Chondrocyte (in vitro differentiated cells): ENCODE measurements at regions not wholly inside any gene's neighbourhood (a gene's known extent, or its start where the extent isn't known, plus 50 kb on each side); places are given as distances from the start of the nearest gene placed in this dataset.

ENCODE experiments used
- DNase-seq: peaks from one replicate; pipeline ENCODE4 v3.0.0; 2021; ENCODE audit warnings: mixed read lengths, low spot score
- H3K27ac Mint-ChIP-seq: one replicate; pipeline ENCODE4 v1.8.0; 2021; ENCODE audit warnings: mild to moderate bottlenecking, moderate library complexity, mixed read lengths; ENCODE audit not compliant: unreplicated experiment
- H3K27me3 Mint-ChIP-seq: 2 replicates; pipeline ENCODE4 v1.8.0; 2021; ENCODE audit warnings: low read depth, mixed read lengths
- H3K36me3 Mint-ChIP-seq: 2 replicates; pipeline ENCODE4 v1.8.0; 2021; ENCODE audit warnings: low read depth, mixed read lengths
- H3K4me1 Mint-ChIP-seq: 2 replicates; pipeline ENCODE4 v1.8.0; 2021; ENCODE audit warnings: low read depth, mild to moderate bottlenecking, mixed read lengths
- H3K4me3 Mint-ChIP-seq: one replicate; pipeline ENCODE4 v1.8.0; 2021; ENCODE audit warnings: mild to moderate bottlenecking, moderate library complexity, mixed read lengths; ENCODE audit not compliant: unreplicated experiment
- H3K9me3 Mint-ChIP-seq: 2 replicates; pipeline ENCODE4 v1.8.0; 2021; ENCODE audit warnings: low read depth, mixed read lengths
- TF ChIP-seq, protein P1 (sequence below): fragments of 200-600 bp; sonication (generic); IDR thresholded peaks from 2 replicates; pipeline ENCODE4 v1.5.0; 2021; ENCODE audit warnings: antibody characterized with exemption, mild to moderate bottlenecking, moderate library complexity

DNA sequence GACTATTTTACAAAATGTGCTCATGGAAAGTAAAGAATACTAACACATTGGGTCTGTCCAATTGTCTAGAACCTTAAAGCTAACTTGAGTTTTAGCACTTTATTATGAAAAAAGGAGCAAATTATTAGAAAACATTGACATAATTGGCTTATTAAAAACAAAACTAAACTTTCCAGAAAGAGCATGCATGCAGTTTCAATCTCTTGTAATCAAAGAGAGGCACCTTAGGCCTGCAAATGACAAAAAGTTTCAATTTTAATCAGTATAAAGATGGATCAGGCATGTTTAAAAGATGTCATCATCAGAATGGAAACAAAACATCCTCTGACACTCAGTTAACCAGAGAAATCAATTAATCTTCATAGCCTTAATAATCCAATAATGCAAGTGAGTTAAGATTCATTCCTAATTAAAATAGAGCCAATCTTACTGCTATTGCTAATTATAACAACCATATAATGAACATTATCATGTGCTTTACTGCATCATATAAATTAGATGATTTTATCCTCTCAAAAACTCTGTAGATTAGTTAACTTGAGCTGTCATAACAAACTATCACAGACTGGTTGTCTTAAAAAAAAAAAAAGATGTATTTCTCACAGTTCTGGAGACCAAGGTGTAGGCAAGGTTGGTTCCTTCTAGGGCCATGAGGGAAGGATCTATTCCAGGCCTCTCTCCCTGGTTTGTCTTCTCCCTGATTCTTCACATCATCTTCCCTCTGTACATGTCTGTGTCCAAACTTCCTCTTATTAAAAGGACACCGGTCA lies 131.4 kb downstream of the RPAP3 start:
- no peak for DNase-seq
- Mint-ChIP-seq H3K27me3 (peaks cover 5% of the 10 kb centered on the region), H3K4me1 (no peaks in the 10 kb centered on the region), H3K9me3 (no peaks in the 10 kb centered on the region), H3K4me3 (no peak overlapping the region), H3K27ac (no peak overlapping the region), H3K36me3 (no peaks in the 10 kb centered on the region)
- TF ChIP-seq, protein P1, sequence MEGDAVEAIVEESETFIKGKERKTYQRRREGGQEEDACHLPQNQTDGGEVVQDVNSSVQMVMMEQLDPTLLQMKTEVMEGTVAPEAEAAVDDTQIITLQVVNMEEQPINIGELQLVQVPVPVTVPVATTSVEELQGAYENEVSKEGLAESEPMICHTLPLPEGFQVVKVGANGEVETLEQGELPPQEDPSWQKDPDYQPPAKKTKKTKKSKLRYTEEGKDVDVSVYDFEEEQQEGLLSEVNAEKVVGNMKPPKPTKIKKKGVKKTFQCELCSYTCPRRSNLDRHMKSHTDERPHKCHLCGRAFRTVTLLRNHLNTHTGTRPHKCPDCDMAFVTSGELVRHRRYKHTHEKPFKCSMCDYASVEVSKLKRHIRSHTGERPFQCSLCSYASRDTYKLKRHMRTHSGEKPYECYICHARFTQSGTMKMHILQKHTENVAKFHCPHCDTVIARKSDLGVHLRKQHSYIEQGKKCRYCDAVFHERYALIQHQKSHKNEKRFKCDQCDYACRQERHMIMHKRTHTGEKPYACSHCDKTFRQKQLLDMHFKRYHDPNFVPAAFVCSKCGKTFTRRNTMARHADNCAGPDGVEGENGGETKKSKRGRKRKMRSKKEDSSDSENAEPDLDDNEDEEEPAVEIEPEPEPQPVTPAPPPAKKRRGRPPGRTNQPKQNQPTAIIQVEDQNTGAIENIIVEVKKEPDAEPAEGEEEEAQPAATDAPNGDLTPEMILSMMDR, result no peak

DNA sequence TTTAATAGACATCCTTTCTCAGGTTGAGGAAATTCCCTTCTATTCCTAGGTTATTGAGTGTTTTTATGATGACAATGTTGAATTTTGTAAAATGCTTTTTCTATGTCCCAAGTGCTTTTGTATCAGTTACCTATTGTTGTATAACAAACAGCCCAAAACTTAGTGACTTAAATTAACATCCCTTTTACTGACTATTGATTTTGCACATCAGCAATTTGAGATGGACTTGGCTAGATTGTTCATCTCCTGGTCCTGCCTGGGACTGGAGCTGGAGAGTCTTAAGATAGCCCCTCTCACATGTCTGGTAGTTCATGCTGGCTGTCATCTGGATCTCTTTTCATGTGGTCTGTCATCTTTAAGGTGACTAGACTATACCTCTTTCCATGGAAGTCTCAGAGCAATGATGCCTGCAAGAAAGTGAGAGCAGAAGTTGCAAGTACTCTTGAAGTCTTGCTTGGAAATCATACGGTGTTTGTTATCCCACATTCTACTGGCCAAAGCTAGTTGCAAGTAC lies 132.6 kb downstream of the RPAP3 start:
- Mint-ChIP-seq H3K4me1 (no peaks in the 10 kb centered on the region), H3K4me3 (no peak overlapping the region), H3K9me3 (no peaks in the 10 kb centered on the region), H3K27me3 (peaks cover 5% of the 10 kb centered on the region), H3K36me3 (no peaks in the 10 kb centered on the region), H3K27ac (no peak overlapping the region)
- no peak for DNase-seq
- TF ChIP-seq, protein P1, result no peak

- Mint-ChIP-seq H3K27ac (no peak overlapping the region), H3K4me3 (no peak overlapping the region), H3K9me3 (no peaks in the 10 kb centered on the region), H3K36me3 (no peaks in the 10 kb centered on the region), H3K27me3 (peaks cover 3% of the 10 kb centered on the region), H3K4me1 (no peaks in the 10 kb centered on the region)
- TF ChIP-seq, protein P1, result no peak
- no peak for DNase-seq
These were observed 135.7 kb downstream of the RPAP3 start for GRCh38 chr12:47570151-47570550.

DNA sequence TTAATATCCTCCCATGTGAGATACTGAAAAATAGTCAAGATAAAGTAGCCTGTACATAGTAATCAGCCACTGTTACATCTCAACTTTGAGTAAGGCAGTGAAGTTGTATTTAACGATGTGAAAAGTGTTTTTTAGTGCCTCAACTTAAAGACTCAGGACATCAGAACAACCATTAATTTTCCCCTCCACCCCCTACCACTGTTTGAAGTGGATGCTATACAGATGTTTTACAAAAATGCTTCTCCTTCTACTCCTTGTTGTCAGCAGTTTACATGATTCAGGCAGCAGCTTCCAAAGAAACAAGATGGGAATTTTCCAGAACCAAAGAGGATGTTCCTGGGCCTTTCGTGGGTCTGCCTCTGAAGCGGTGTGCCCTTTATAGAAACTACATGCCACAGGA lies 143.6 kb downstream of the RPAP3 start:
- Mint-ChIP-seq H3K27ac (no peak overlapping the region), H3K4me1 (no peaks in the 10 kb centered on the region), H3K27me3 (peaks cover 3% of the 10 kb centered on the region), H3K9me3 (no peaks in the 10 kb centered on the region), H3K36me3 (no peaks in the 10 kb centered on the region), H3K4me3 (no peak overlapping the region)
- DNase-seq, result no peak
- TF ChIP-seq, protein P1, result no peak

DNA sequence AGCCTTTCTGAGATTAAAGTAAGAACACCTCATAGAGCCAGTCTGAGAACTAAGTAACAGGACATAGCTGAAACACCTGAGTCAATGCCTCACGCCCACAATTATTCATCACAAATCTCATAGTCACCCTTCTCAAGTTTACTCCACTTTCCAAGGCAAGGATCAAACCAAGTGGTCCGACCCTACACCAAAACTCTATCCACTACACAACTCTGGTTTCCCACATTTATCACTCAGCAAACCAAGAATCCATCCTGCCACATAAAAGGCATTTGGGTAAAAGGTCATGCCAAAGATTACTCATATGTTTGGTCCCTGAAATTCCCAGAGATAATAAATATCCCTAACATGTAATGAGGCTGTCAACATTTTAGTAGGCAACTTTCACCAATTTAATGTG lies 144.1 kb downstream of the RPAP3 start:
- H3K4me3 Mint-ChIP-seq, result no peak overlapping the region
- no peaks in the 10 kb centered on the region for H3K4me1 Mint-ChIP-seq
- no peak overlapping the region for H3K27ac Mint-ChIP-seq
- DNase-seq, result no peak
- H3K36me3 Mint-ChIP-seq, result no peaks in the 10 kb centered on the region
- H3K27me3 Mint-ChIP-seq, result peaks cover 3% of the 10 kb centered on the region
- TF ChIP-seq, protein P1, result no peak
- H3K9me3 Mint-ChIP-seq, result no peaks in the 10 kb centered on the region
